Neural cell (in vitro differentiated cells): ENCODE measurements at regions not wholly inside any gene's neighbourhood (a gene's known extent, or its start where the extent isn't known, plus 50 kb on each side); places are given as distances from the start of the nearest gene placed in this dataset.

Experiments used
- H2AFZ ChIP-seq: fragments of 200-600, 300-800 bp; sonication (generic), shearing (Covaris generic); 2 replicates; pipeline ENCODE4 v1.6.0; 2014; ENCODE audit warnings: low read depth, mild to moderate bottlenecking, antibody characterized with exemption, low read length, moderate library complexity
- H3F3A ChIP-seq: fragments of 200-600 bp; shearing (Covaris generic); 2 replicates; pipeline ENCODE4 v1.6.1; 2016; ENCODE audit warnings: mild to moderate bottlenecking, moderate library complexity, mixed read lengths, antibody characterized with exemption, low read length; ENCODE audit not compliant: insufficient read depth, poor library complexity, severe bottlenecking
- H3K27ac ChIP-seq: fragments of 200-600, 300-800 bp; sonication (generic), shearing (Covaris generic); 2 replicates; pipeline ENCODE4 v1.5.1; 2014; ENCODE audit warnings: mild to moderate bottlenecking, low read length, moderate library complexity
- H3K27me3 ChIP-seq: fragments of 300-800, 200-600 bp; sonication (generic), shearing (Covaris generic); 2 replicates; pipeline ENCODE4 v1.6.0; 2014; ENCODE audit warnings: mild to moderate bottlenecking, low read depth, low read length, moderate library complexity; ENCODE audit not compliant: insufficient read depth
- H3K36me3 ChIP-seq: fragments of 300-800, 200-600 bp; sonication (generic), shearing (Covaris generic); 2 replicates; pipeline ENCODE4 v1.5.1; 2014; ENCODE audit warnings: mild to moderate bottlenecking, antibody characterized with exemption, low read length, moderate library complexity; ENCODE audit not compliant: insufficient read depth
- H3K4me2 ChIP-seq: fragments of 300-800, 200-600 bp; sonication (generic), shearing (Covaris generic); 2 replicates; pipeline ENCODE4 v1.6.0; 2014; ENCODE audit warnings: mild to moderate bottlenecking, low read length
- H3K4me3 ChIP-seq: fragments of 300-800, 200-600 bp; sonication (generic), shearing (Covaris generic); 2 replicates; pipeline ENCODE4 v1.5.1; 2014; ENCODE audit warnings: mild to moderate bottlenecking, low read length, moderate library complexity
- H3K79me2 ChIP-seq: fragments of 200-600 bp; shearing (Covaris generic); replicated peaks from 2 replicates; pipeline ENCODE4 v1.6.0; 2014; ENCODE audit warnings: mild to moderate bottlenecking, low read length, moderate library complexity; ENCODE audit not compliant: insufficient read depth
- H3K9ac ChIP-seq: fragments of 300-800, 200-600 bp; sonication (generic), shearing (Covaris generic); 2 replicates; pipeline ENCODE4 v1.6.1; 2016; ENCODE audit warnings: mild to moderate bottlenecking, low read length, mixed read lengths
- H3K9me2 ChIP-seq: fragments of 200-600 bp; shearing (Covaris generic); 2 replicates; pipeline ENCODE4 v1.6.1; 2016; ENCODE audit warnings: mild to moderate bottlenecking, low read length, mixed read lengths; ENCODE audit not compliant: insufficient read depth
- H3K9me3 ChIP-seq: fragments of 200-600, 300-800 bp; sonication (generic), shearing (Covaris generic); 2 replicates; pipeline ENCODE4 v1.6.1; 2016; ENCODE audit warnings: mild to moderate bottlenecking, mixed run types, low read length, moderate library complexity, mixed read lengths
- H4K20me1 ChIP-seq: fragments of 200-600 bp; shearing (Covaris generic); 2 replicates; pipeline ENCODE4 v1.6.1; 2016; ENCODE audit warnings: mild to moderate bottlenecking, mixed run types; ENCODE audit not compliant: insufficient read depth
- CTCF ChIP-seq: fragments of 450-650 bp; IDR thresholded peaks from 2 replicates; pipeline ENCODE4 v1.5.1; 2014; ENCODE audit warnings: antibody characterized with exemption, mild to moderate bottlenecking, moderate library complexity; ENCODE audit not compliant: poor library complexity, severe bottlenecking
- EP300 ChIP-seq: fragments of 450-650 bp; conservative IDR thresholded peaks from 2 replicates; pipeline ENCODE4 v1.6.1; 2014; ENCODE audit warnings: antibody characterized with exemption, mild to moderate bottlenecking, moderate library complexity; ENCODE audit not compliant: poor library complexity, severe bottlenecking
- EZH2 ChIP-seq: fragments of 200-600, 300-800 bp; shearing (Covaris generic), sonication (generic); IDR thresholded peaks from 2 replicates; pipeline ENCODE4 v1.6.1; 2014; ENCODE audit warnings: antibody characterized with exemption, low read length, borderline replicate concordance, mild to moderate bottlenecking; ENCODE audit not compliant: insufficient read depth, poor library complexity, severe bottlenecking
- MXI1 ChIP-seq: fragments of 450-650 bp; conservative IDR thresholded peaks from 2 replicates; pipeline ENCODE4 v1.6.1; 2014; ENCODE audit warnings: antibody characterized with exemption, mild to moderate bottlenecking; ENCODE audit not compliant: poor library complexity, severe bottlenecking
- POLR2AphosphoS5 ChIP-seq: IDR thresholded peaks from 2 replicates; pipeline ENCODE4 v1.6.1; 2012
- RAD21 ChIP-seq: fragments of 450-650 bp; conservative IDR thresholded peaks from 2 replicates; pipeline ENCODE4 v1.6.1; 2014; ENCODE audit warnings: antibody characterized with exemption, mild to moderate bottlenecking, moderate library complexity
- REST ChIP-seq: IDR thresholded peaks from 2 replicates; pipeline ENCODE4 v1.6.1; 2012; ENCODE audit warnings: borderline replicate concordance
- SMC3 ChIP-seq: fragments of 450-650 bp; conservative IDR thresholded peaks from 2 replicates; pipeline ENCODE4 v1.6.1; 2014; ENCODE audit warnings: antibody characterized with exemption, mild to moderate bottlenecking, moderate library complexity; ENCODE audit not compliant: poor library complexity
- TAF1 ChIP-seq: IDR thresholded peaks from 2 replicates; pipeline ENCODE4 v1.6.1; 2012; ENCODE audit warnings: low read depth

- TF ChIP-seq EP300 (no peak), POLR2AphosphoS5 (no peak), CTCF (no peak), EZH2 (no peak), TAF1 (no peak), REST (no peak), SMC3 (no peak), MXI1 (no peak), RAD21 (no peak)
- no peaks in the 10 kb centered on the region for H3K9me2 ChIP-seq
- no peak overlapping the region for H3K27ac ChIP-seq
- no peak overlapping the region for H3K4me3 ChIP-seq
- no peaks in the 10 kb centered on the region for H3K79me2 ChIP-seq
- no peak overlapping the region for H2AFZ ChIP-seq
- H3K9ac ChIP-seq = no peak overlapping the region
- H3K27me3 ChIP-seq = no peaks in the 10 kb centered on the region
- H3K4me2 ChIP-seq = no peak overlapping the region
- H4K20me1 ChIP-seq = no peaks in the 10 kb centered on the region
- no peaks in the 10 kb centered on the region for H3K36me3 ChIP-seq
- H3K9me3 ChIP-seq = no peaks in the 10 kb centered on the region
- H3F3A ChIP-seq = no peaks in the 10 kb centered on the region
These were observed 144.1 kb upstream of the MIR17HG start for GRCh38 chr13:91203430-91203829.

- no peaks in the 10 kb centered on the region for H3K27me3 ChIP-seq
- no peak overlapping the region for H3K9ac ChIP-seq
- no peaks in the 10 kb centered on the region for H3F3A ChIP-seq
- H2AFZ ChIP-seq = no peak overlapping the region
- H3K9me3 ChIP-seq = no peaks in the 10 kb centered on the region
- H3K4me3 ChIP-seq = no peak overlapping the region
- H3K27ac ChIP-seq = no peak overlapping the region
- no peak for TF ChIP-seq RAD21
- no peak for TF ChIP-seq TAF1
- no peak for TF ChIP-seq EZH2
- TF ChIP-seq MXI1 = no peak
- no peak for TF ChIP-seq EP300
- no peak for TF ChIP-seq REST
- no peak for TF ChIP-seq CTCF
- TF ChIP-seq POLR2AphosphoS5 = no peak
- no peak for TF ChIP-seq SMC3
- H3K9me2 ChIP-seq = no peaks in the 10 kb centered on the region
- no peaks in the 10 kb centered on the region for H3K36me3 ChIP-seq
- no peak overlapping the region for H3K4me2 ChIP-seq
- H3K79me2 ChIP-seq = no peaks in the 10 kb centered on the region
- no peaks in the 10 kb centered on the region for H4K20me1 ChIP-seq
These were observed 140.2 kb upstream of the MIR17HG start for GRCh38 chr13:91207261-91207660.
